COLO668 (cell line): ENCODE measurements at regions not wholly inside any gene's neighbourhood (a gene's known extent, or its start where the extent isn't known, plus 50 kb on each side); places are given as distances from the start of the nearest gene placed in this dataset.

ENCODE experiments used
- DNase-seq: peaks from one replicate; lab custom pipeline; 2025; ENCODE audit not compliant: unreplicated experiment; lab: John Stamatoyannopoulos, UW

DNA sequence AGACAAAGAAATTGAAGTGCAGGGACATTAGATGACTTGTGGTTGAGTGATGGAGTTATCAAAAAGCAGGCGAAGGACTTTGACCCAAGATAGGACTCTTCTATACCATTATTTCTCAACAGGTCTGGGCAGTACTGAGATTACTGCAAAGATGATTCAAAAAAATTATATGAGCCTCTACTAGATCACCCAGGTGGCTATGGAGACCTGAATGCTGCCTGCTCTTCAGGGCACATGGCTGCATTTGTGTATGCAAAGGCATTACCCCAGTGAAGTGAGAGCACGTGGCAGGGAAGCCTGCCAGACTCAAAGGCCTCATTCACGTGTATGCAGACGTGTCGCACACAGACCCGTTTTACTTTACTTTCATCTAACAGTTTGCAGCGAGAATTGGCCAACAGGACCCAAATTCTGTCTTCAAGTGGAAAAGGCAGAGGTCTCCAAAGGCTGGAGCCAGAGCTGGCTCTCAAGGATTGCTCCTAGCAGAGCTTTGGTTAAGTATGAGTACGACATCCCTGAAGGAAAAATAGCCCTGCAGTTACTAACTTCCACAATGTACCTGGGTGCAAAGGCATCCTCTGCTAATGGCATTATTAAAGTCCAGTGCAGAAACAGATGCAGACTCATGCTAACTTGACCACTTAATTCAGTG lies 113.8 kb upstream of the ARMC2 start:
- no peak for DNase-seq

DNA sequence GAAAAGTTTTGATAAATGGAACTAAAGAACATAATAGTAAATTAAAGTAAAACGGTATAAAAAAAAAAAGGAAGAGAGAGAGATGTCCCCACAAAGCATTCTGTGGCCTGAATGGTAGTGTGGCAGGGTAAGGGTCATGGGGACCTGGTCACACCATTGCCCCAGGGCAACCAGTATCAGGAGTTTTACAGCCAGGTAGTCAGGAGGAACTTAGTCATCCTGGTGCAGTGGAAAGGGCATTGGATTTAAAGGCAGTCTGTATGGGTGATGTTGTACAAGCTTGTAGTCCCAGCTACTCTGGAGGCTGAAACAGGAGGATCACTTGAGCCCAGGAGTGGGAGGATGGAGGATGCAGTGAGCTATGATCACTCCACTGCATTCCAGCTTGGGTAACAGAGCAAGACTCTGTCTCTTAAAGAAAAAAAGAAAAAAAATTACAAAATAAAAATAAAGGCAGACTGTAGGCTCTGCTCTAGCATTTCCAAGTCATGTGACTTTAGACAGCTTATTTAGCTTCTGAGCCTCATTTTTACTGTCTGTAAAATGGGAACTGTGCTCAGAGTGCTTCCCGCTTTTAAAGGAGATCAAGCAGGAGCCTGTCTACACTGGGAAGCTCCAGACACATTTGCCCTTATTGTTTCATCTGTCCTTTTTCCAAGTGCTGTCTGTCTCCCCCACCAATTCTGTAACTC lies 112.8 kb upstream of the ARMC2 start:
- no peak for DNase-seq

DNA sequence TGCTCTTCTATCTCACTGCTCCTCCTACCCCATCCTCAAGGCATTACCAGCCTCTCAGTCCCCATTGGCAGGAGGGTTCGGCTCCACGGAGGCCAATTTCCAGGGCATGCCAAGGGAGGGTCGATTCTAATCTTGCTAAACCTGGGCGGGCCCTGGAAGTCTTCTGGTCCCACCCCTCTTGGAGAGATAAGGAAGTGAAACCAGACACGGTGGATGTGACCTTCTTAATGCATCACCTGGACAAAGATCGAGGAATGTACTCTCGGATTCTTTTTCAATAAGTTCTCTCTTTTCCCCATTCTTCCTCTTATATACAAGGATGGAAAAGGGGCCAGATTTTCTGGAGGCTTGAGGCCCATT lies 112.2 kb upstream of the ARMC2 start:
- DNase-seq, result no peak

DNA sequence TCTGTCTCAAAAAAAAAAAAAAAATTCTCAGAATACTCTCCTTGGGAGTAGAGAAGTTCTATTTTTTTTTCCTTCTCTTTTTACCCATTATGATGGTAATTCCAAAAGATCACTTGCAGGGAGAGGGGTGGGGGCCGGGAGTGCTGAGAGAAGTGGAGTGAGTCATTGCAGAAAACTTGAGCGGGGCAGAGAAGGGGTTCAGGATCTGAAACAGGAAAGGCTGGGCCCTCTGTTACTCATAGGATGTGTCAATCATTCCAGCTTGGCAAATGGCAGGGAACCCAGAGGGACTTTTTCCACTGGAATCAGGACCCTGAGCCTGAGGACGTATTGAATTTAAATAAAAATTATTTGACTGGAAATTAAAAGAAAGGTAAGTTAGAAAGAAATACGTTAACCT lies 111.4 kb upstream of the ARMC2 start:
- DNase-seq, result no peak

DNA sequence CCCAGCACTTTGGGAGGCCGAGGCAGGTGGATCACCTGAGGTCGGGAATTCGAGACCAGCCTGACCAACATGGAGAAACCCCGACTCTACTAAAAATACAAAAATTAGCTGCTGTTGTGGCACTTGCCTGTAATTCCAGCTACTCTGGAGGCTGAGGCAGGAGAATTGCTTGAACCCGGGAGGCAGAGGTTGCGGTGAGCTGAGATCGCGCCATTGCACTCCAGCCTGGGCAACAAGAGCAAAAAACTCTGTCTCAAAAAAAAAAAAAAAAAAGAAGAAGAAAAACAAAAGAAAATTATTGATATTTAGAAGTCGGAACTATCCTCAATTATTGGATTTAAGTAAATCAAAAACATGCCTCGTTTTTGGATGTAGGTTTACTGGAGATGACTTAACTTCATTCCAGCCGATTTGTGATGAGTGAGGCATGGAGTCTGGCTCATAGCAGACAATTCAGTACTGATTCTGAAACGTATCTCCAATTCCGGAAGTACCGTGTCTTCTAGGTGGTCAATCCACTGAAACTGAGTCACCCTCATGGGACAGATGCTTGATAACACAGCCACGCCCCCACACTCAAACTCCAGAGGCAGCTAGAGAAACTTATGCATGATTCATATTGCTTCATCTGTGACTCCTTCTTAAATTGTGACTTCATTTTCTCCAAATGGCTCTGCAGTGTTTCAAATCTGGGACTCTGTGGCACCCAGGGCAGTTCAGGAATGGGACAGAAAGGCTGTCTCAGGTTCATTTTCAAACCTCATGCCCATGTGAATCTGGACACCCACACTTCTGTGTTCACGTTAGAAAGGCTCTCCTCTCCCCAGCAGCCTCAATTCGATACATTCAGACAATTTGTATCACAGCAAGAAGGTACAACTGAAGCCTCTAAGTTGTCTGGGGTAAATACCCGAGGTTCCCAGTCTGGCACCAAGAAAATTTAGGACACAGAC lies 110.4 kb upstream of the ARMC2 start:
- no peak for DNase-seq

DNA sequence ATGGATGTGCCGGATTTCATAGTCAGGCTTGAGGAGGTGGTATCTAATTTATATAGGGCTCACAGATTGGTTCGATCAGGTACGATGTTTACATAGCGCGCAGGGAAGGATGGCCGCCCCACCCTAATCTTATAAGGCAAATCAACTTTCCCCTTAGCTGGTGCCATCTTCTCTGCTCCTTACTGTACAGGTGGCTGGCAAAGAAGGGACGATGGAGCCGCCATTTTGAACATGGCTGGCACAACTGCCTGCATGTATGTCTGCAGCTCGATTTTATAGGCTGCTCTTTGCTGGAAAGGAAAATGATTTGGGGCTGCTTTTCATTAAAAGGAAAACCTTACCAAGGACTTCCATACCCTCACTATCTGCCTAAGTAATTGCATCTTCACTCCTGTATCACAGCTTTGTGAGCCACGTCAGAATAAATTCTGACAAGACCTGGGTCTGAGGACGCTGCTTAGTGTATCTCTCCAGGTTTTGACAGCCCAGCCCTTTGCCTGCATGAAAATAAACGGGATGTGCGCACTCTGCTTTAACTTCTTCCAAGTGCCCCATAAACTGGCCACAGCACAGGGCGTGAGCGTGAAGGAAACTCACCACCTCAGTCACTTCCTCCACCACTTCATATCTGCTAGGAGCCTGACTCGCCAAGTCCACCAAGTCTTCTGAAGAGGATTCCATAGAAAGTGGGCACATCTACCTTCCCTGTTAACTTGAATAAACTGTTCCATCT lies 109.4 kb upstream of the ARMC2 start:
- DNase-seq, result no peak

DNA sequence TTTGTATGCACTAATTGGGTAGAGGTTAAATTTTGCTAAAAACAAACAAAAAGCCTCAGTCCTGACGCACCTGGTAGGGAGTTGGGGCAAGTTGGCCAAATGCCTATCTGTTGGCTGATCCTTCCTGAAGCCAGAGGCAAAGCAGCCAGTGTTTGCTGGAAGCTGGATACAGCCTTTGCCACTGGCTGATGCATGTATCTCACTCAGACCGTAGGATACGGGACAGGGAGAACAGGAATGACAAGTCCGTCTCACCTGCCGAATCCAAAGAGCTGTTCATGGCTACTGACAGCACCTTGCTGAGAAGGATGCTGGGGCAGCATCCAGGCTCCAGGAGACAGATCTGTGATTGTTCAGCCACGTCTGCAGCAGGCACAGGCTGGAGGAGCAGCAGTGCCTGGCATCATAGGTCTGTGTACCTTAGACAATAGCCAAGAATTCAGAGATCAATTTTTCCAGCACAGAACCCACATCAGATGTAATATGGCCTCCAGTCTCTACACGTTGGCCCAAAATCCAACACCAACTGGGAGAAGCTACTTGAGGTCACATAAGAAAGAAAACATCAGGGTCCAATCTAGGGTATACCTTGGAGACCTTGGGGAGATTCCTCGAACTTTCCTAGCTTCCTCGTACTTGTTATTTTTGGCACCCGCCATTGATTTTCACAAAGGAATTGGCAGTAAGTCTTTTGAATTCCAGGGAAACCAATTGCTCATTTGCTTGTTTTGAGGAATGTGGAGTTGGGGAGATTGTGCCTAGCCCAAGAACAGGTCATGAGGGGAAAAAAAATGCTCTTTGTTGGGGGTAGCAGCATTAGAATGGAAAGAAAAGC lies 108.5 kb upstream of the ARMC2 start:
- no peak for DNase-seq

DNA sequence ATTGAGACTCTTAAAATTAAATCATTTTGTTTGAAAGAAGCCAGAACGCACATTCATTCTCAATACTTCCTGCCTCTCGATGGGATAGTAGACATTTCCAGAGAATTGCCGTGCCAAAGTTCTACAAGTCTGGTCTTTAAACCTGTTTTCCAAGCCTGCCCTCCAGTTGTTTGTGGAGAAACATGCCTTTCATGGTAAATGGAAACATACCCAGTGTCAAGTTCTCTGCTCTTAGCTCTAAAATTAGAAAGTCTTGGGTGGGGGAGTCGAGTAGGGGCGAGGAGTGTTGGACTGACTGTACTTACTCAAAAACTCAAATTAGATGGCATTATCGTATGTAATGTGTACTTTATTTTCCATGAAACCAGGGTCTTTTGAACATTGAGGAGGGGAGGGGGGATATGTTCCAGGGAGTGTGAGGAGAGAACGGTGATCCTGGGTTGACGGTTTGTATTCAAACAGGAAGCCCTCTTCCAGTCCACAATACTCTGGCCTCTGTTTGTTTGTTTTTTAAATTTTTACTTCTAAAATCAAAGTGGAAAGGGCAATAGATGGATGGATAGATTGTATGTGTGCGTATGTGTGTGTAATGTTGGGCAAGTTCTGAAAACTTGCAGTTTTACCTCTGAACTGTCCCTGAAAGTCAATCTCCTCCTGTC lies 106.8 kb upstream of the ARMC2 start:
- DNase-seq, result no peak

DNA sequence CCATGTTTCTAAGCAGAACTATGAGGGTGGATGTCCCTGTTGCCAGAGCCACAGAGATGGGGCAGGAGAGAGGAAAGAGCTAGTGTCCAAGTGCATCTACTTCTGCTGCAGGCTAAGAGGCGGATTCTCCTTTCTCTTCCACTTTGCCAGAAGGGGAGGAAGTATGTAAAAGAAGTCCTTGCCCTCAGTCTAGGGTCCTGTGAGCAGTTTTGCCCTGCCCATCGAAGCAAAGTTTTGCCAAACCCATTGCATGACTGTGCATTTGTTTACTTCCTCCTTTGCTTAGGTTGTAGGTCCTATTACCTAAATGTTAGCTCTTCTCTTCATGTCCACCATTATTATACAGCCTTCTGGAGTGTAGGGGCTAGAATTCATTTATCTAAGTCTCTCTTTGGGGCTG lies 106.2 kb upstream of the ARMC2 start:
- DNase-seq, result no peak

DNA sequence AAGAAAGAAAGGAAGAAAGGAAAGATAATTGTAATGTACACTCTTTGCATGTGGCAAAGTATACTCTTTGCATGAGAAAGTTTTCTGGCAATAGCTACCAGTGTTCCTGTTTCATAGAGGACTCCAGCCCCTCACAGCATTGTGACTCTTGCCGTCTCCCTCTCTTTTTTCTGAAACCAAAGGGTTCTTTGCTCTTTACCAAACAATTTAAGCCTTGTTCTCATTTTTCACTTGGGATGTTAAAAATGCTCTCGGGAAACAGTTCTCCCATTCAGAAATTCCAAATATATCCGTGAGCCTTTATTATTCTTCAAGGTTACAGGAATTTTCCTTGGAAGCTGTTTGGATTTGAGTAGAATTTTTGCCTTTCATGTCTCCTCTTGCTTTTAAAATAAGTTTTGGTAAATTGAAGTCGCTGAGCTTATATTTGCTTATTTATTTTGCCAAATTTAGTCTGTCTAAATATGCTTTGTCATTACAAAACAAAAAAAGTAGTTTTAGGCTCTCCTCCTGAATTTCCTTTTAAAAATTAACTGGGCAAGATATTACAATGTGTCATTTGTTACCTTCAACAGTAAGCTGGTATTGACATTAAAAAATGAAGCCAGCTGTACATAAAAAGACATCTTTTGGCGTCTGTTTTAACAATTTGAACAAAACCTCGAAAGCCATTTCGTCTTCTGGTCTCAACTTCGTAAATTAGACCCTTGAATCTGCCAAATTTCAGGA lies 103.8 kb upstream of the ARMC2 start:
- no peak for DNase-seq

DNA sequence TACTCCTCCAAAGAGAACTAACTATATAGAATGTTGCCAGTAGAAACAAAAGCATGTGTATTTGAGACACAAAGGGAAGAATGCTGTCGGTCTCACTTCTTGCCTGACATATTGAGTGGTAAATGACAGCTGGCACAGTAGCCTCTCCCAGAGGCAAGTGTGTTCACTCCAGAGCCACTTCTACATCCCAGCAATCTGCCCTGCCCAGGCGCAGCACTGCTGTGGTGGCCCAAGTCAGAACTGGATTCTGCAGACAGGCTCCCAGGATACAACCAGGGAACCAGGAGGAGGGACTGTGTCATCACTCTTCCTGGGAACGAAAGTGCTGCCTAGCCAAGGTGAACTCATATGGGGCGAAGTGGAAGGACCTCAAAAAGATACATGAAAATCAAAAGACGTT lies 103.2 kb upstream of the ARMC2 start:
- no peak for DNase-seq

DNA sequence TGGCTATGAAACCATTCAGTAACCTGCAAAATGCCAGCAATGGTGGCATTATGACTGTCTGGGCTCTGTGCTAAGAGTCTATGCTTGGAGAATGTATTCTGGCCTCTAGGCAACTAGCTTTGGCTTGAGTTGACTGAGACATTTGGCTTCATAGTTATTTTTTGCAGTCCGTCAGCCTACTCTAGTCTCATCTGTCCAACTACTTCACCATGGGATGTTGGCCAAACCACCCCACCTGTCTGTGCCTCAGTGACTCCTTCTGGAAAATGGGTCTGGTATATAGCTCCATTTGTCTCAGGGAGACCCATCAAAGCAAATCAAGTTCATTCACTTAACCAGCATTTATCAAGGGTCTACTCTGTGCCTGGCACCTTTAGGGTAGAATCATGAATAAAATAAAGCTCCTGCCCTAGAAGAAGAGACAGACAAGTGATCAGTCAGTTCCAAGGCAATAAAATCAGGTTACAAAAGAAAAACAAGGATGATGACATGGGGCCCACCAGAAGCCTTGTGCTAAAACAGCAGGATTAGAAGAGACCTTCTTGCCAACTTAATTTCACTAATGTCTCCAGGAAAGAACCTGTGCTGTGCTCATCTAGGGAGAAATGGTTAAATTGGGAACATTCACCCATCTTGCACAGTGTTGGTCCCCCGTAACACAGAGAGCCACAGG lies 102.4 kb upstream of the ARMC2 start:
- no peak for DNase-seq

DNA sequence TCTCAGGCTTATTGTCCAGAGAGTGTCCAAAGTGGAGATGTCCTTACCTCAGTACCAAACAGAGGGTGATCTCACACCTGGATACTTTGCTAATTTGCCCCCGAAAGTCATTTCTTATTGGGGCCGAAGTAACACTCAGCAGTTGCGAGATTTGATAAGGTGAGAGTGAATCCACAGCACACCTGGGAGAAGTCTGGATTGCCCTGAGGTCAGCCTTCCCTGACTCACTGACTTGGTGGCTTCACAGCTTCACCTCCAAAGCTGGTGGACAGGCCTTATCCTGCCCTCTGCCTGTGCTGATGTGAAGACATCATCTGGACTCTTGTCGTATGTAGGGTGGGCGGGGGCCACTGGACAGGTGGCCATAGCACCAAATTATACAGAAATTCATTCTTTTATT lies 101.9 kb upstream of the ARMC2 start:
- DNase-seq, result no peak

DNA sequence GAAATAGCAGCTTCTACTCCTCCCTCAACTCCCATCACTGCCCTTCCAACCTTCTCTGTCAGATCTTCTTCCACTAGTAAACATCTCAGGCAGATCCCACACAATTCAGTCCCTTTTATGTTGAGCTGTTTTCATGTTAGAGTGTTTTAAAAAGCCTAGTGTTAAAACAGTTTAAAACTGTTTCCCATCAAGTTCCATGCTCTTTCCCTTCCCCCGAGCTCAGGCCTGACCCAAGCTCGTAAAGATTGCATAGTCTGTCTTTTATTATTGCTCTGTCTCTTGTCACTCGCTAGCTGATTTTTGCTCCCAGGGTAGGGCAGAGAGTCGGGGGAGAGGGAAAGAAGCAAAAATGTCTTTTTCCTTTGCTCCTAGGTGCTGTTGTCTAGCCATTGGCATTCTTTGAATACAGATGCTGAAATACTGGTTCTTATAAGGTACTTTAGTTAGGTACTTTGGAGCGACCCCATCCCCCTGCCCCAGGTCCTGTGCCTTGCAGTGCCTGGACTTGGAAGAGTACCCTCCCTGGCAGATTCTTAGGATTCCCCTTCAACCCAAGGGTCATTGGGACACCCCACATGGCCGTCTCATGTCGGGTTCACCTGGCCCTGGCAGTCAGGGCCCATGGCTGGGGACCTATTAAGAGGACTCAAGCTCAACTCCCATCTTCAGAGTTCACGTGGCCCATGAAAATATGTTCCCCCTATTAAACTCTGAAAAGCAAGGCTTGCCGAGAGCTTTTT lies 101.2 kb upstream of the ARMC2 start:
- no peak for DNase-seq

DNA sequence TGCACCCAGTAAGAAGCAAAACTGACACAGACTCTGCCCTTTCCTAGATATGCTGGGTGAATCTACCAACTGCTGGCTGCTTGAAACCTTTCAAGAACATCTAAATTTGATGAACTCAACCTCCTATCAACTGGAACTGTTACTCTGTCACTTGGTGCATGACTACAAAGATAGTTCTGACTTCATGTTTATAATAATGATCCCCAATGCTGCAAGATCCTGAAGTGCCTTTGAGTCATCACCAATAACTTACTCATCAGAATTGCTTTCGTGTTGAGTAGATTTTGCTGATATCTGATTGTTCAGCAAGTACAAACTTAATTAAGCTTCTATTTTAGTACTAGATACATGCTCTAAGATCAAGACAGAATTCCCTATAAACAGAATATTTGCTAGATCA lies 100.2 kb upstream of the ARMC2 start:
- no peak for DNase-seq

DNA sequence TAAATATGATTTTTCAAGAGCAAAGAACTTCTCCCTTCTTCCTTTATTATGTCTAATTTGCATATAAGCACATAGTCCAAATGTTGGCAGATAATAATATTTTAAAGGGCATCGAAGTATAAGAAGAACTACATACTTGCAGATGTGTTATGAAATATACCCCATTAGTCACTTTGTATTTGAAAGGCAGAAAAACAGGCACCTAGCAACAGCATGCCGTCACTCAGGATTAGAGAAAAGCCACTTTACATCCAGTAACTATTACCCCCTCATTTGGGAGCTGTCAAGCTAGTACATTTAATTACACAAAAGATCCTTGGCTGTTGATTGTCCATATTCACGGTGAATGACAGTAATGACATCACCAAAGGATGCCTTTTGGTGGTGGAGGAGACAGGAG lies 99.3 kb upstream of the ARMC2 start:
- DNase-seq, result no peak

DNA sequence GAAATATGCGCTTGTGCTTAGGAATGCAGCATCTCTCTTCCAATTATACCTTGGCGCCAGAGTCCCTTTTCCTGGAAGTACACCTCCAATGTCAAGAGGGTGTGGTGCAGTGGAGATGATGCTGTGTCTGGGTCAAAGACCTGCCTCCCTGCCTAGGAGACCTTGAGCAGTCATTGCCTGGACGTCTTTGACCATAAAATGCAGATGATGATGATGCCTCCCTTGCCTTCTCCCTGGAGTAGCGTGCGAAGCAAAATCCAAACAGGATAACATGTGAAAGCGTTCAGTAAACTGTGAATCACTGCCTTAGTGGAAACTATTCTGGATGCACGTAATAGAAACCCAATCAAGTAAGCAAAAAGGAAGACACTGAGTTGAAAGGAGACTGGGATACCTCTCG lies 97.4 kb upstream of the ARMC2 start:
- DNase-seq, result no peak

DNA sequence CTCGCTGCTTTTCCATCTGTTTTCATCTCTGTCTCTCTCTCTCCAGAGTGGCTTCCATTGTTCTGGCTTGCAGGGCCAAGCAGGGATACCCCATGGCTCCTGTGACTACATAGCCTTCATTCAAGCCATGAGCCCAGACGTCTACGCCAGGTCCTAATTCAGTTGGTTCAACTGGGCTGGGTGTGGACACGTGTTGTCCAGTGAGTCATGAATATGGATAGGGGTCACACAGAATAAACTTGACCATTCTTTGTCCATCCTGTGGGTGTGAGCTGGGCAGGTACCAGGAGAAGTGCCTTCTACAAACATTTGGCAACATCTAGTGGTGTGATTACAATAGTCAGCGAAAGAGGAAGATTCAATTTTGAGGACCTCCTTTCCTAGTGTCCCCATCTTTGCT lies 96.9 kb upstream of the ARMC2 start:
- no peak for DNase-seq
